Panc1 (cell line): ENCODE measurements at regions not wholly inside any gene's neighbourhood (a gene's known extent, or its start where the extent isn't known, plus 50 kb on each side); places are given as distances from the start of the nearest gene placed in this dataset.

Source experiments
- ATAC-seq: fragments of 200-7000 bp; cut with Tn5 transposase; 2 replicates; pipeline ENCODE4 v1.9.1; 2020; ENCODE audit warnings: mild to moderate bottlenecking, moderate library complexity
- BruUV-seq: library from RNA; stranded (reverse); fragments of 400-500 nt; replicated peaks from 2 replicates; lab custom pipeline; 2021; lab: Mats Ljungman, UMichigan
- CTCF ChIA-PET: fragments of 300-600 bp; sonication (Branson Sonifier 250); formaldehyde crosslinking; loops from one replicate; lab custom pipeline; 2022; ENCODE audit warnings: antibody characterized with exemption; lab: Charles Lee
- POLR2A ChIA-PET: fragments of 300-600 bp; sonication (Branson Sonifier 250); formaldehyde crosslinking; loops from one replicate; lab custom pipeline; 2022; ENCODE audit warnings: antibody characterized with exemption; lab: Charles Lee
- DNase-seq: peaks from one replicate; pipeline ENCODE4 v3.0.0-alpha.2; 2010; ENCODE audit warnings: low read depth, low spot score
- H3K27ac ChIP-seq: 2 replicates; pipeline ENCODE4 v1.5.1; 2011; ENCODE audit warnings: mild to moderate bottlenecking, low read length, inconsistent platforms
- H3K27me3 ChIP-seq: fragments of 200-500 bp; sonication (Bioruptor generic); 2 replicates; pipeline ENCODE4 v1.6.0; 2014; ENCODE audit warnings: low read length, inconsistent platforms; ENCODE audit not compliant: control insufficient read depth, insufficient read depth
- H3K36me3 ChIP-seq: fragments of 200-500 bp; sonication (Bioruptor generic); 2 replicates; pipeline ENCODE4 v1.5.1; 2014; ENCODE audit warnings: inconsistent platforms, mild to moderate bottlenecking, low read length, moderate library complexity; ENCODE audit not compliant: control insufficient read depth, insufficient read depth
- H3K4me1 ChIP-seq: 2 replicates; pipeline ENCODE4 v1.5.1; 2011; ENCODE audit warnings: inconsistent platforms, mild to moderate bottlenecking, low read length, moderate library complexity; ENCODE audit not compliant: control insufficient read depth, insufficient read depth
- H3K4me3 ChIP-seq, 2 experiments: 2 replicates each; pipeline ENCODE4 v1.5.1; 2011 to 2012; ENCODE audit warnings: low read depth in 2 of 2, low read length in 2 of 2, mild to moderate bottlenecking in 2 of 2, inconsistent platforms in 1 of 2, moderate library complexity in 1 of 2
- H3K9me3 ChIP-seq: fragments of 200-500 bp; sonication (Bioruptor generic); 2 replicates; pipeline ENCODE4 v1.5.1; 2014; ENCODE audit warnings: low read depth, mild to moderate bottlenecking, inconsistent platforms, low read length, moderate library complexity; ENCODE audit not compliant: control insufficient read depth, insufficient read depth
- CTCF ChIP-seq: fragments of 450-650 bp; IDR thresholded peaks from 2 replicates; pipeline ENCODE4 v1.5.1; 2017; ENCODE audit warnings: mild to moderate bottlenecking
- POLR2AphosphoS5 ChIP-seq: IDR thresholded peaks from 2 replicates; pipeline ENCODE4 v1.6.1; 2012; ENCODE audit warnings: mild to moderate bottlenecking, low read depth, low read length, moderate library complexity
- SIN3A ChIP-seq: IDR thresholded peaks from 2 replicates; pipeline ENCODE4 v1.6.1; 2012; ENCODE audit warnings: low read depth, mild to moderate bottlenecking, low read length, moderate library complexity, borderline replicate concordance; ENCODE audit not compliant: insufficient read depth
- TCF7L2 ChIP-seq: IDR thresholded peaks from 2 replicates; pipeline ENCODE4 v1.6.1; 2011; ENCODE audit warnings: mild to moderate bottlenecking, low read depth, low read length, inconsistent platforms
- in situ Hi-C: cut with HindIII; loops from 2 replicates; pipeline ENCODE4 v1.10.0; 2016; ENCODE audit warnings: low sequenced_read_pairs, low pct_unique_long_range_greater_than_20kb
- intact Hi-C: fragments of 100-400 bp; cut with micrococcal nuclease; formaldehyde crosslinking; loops from one replicate; pipeline ENCODE4 v1.10.0; 2022; ENCODE audit not compliant: unreplicated experiment
- TF ChIP-seq, protein P1 (sequence below), 2 experiments: IDR thresholded peaks; 2 replicates each; pipeline ENCODE4 v1.6.1; 2011 to 2012; ENCODE audit warnings: low read depth in 2 of 2, control low read depth in 1 of 2, low read length in 1 of 2, mild to moderate bottlenecking in 1 of 2, moderate library complexity in 1 of 2; ENCODE audit not compliant: insufficient read depth in 1 of 2

GRCh38 chr6:155548576-155548975 lies 92.9 kb upstream of the NOX3 start:
- H3K9me3 ChIP-seq, result no peaks in the 10 kb centered on the region
- no peaks in the 10 kb centered on the region for H3K27me3 ChIP-seq
- POLR2A ChIA-PET, result no interaction called here
- no peaks in the 10 kb centered on the region for H3K4me1 ChIP-seq
- DNase-seq (no peak), ATAC-seq (no peak)
- intact Hi-C loops, result no loop called here
- CTCF ChIA-PET, result no interaction called here
- TF ChIP-seq, protein P1, sequence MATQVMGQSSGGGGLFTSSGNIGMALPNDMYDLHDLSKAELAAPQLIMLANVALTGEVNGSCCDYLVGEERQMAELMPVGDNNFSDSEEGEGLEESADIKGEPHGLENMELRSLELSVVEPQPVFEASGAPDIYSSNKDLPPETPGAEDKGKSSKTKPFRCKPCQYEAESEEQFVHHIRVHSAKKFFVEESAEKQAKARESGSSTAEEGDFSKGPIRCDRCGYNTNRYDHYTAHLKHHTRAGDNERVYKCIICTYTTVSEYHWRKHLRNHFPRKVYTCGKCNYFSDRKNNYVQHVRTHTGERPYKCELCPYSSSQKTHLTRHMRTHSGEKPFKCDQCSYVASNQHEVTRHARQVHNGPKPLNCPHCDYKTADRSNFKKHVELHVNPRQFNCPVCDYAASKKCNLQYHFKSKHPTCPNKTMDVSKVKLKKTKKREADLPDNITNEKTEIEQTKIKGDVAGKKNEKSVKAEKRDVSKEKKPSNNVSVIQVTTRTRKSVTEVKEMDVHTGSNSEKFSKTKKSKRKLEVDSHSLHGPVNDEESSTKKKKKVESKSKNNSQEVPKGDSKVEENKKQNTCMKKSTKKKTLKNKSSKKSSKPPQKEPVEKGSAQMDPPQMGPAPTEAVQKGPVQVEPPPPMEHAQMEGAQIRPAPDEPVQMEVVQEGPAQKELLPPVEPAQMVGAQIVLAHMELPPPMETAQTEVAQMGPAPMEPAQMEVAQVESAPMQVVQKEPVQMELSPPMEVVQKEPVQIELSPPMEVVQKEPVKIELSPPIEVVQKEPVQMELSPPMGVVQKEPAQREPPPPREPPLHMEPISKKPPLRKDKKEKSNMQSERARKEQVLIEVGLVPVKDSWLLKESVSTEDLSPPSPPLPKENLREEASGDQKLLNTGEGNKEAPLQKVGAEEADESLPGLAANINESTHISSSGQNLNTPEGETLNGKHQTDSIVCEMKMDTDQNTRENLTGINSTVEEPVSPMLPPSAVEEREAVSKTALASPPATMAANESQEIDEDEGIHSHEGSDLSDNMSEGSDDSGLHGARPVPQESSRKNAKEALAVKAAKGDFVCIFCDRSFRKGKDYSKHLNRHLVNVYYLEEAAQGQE (IDR thresholded peaks at IDR 0.05; ENCODE audit: insufficient read depth in 1 of 2, low read depth in 2 of 2, low read length in 1 of 2), result no peak
- TF ChIP-seq TCF7L2 (no peak), SIN3A (no peak), CTCF (no peak)
- no peaks in the 10 kb centered on the region for H3K36me3 ChIP-seq
- BruUV-seq, result no TSS peak
- no peak overlapping the region for H3K4me3 ChIP-seq
- no peak overlapping the region for H3K27ac ChIP-seq
- in situ Hi-C loops, result no loop called here

DNA sequence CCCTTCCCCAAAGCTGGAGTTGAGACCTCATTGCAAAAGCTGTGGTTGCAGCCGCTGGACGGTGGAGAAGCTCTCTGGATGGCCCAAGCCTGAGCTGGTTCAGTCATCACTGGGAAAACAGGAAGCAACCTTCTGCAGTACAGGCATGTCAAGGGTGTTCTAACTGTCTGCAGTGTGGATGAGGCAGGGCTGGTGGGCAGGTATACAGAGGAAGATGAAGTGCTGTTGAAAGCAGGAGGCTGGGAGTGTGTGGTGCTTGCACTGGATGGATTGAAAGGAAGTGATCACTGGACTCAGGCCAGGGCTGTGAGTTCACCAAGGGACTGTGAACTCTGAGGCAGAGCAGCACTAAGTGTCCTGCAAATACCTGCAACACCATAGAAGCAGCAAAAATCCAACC lies 89.0 kb upstream of the NOX3 start:
- no peak for TF ChIP-seq CTCF
- POLR2A ChIA-PET, result no interaction called here
- ATAC-seq, result no peak
- in situ Hi-C loops, result no loop called here
- Histone ChIP-seq H3K27ac (no peak overlapping the region), H3K4me1 (no peaks in the 10 kb centered on the region), H3K27me3 (no peaks in the 10 kb centered on the region), H3K36me3 (no peaks in the 10 kb centered on the region), H3K9me3 (no peaks in the 10 kb centered on the region), H3K4me3 (no peak overlapping the region)
- CTCF ChIA-PET, result no interaction called here
- intact Hi-C loops, result no loop called here
- no TSS peak for BruUV-seq
- DNase-seq, result no peak

DNA sequence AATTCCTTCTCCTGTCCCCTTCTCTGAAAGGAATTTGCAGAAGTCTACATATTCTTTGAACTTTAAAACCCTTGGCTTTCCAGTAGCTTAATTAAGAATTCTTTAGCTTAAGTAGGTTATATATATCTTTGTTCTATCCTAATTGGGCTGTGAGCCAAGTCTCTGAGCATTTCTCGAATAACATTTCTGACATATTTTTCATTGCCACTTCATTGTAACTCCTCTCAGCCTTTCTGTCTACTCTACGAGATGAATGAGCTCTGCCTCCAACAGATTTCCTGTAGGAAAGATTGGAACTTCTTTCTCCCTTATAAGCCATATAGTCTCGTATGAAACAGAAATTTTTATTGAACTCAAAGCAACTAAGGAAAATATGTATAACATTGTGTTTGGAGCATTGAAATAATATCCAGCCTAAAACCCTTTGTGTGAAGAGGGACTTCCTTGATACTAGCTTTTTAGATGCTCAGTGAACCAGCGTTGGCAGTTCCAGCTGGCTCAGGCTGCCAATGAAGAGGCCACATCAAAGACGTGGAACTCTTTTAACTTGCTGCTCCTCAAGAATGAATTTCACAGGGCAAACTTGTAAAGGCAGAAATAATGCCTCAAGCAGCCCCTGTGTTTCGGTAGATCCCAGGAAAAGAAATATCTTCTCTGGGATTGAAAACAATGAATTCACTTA lies 87.7 kb upstream of the NOX3 start:
- DNase-seq (no peak), ATAC-seq (no peak)
- no peaks in the 10 kb centered on the region for H3K27me3 ChIP-seq
- no peaks in the 10 kb centered on the region for H3K36me3 ChIP-seq
- TF ChIP-seq POLR2AphosphoS5 (no peak), CTCF (no peak), TCF7L2 (no peak), SIN3A (no peak)
- TF ChIP-seq, protein P1 (IDR thresholded peaks at IDR 0.05; ENCODE audit: insufficient read depth in 1 of 2, low read depth in 2 of 2, low read length in 1 of 2), result no peak
- intact Hi-C loops, result no loop called here
- ChIA-PET POLR2A (no interaction called here), CTCF (no interaction called here)
- no peaks in the 10 kb centered on the region for H3K4me1 ChIP-seq
- no peak overlapping the region for H3K27ac ChIP-seq
- no peak overlapping the region for H3K4me3 ChIP-seq
- BruUV-seq, result no TSS peak
- H3K9me3 ChIP-seq, result no peaks in the 10 kb centered on the region
- in situ Hi-C loops, result no loop called here
